Suprapubic skin (tissue), 3 donors: ENCODE measurements at regions not wholly inside any gene's neighbourhood (a gene's known extent, or its start where the extent isn't known, plus 50 kb on each side); places are given as distances from the start of the nearest gene placed in this dataset.

Experiments
- EP300 ChIP-seq: sonication (generic); formaldehyde crosslinking; IDR thresholded peaks from one replicate; pipeline ENCODE4 v1.6.1; 2017; ENCODE audit warnings: antibody characterized with exemption
- TF ChIP-seq, protein P1 (sequence below), 2 donors: fragments of 200-600 bp in 1 of 2; fragments of 450-650 bp in 1 of 2; sonication (generic) in 1 of 2; IDR thresholded peaks; one replicate each; pipeline ENCODE4 v1.5.1; 2016 to 2019; ENCODE audit warnings: antibody characterized with exemption in 2 of 2, mild to moderate bottlenecking in 1 of 2, moderate library complexity in 1 of 2

DNA sequence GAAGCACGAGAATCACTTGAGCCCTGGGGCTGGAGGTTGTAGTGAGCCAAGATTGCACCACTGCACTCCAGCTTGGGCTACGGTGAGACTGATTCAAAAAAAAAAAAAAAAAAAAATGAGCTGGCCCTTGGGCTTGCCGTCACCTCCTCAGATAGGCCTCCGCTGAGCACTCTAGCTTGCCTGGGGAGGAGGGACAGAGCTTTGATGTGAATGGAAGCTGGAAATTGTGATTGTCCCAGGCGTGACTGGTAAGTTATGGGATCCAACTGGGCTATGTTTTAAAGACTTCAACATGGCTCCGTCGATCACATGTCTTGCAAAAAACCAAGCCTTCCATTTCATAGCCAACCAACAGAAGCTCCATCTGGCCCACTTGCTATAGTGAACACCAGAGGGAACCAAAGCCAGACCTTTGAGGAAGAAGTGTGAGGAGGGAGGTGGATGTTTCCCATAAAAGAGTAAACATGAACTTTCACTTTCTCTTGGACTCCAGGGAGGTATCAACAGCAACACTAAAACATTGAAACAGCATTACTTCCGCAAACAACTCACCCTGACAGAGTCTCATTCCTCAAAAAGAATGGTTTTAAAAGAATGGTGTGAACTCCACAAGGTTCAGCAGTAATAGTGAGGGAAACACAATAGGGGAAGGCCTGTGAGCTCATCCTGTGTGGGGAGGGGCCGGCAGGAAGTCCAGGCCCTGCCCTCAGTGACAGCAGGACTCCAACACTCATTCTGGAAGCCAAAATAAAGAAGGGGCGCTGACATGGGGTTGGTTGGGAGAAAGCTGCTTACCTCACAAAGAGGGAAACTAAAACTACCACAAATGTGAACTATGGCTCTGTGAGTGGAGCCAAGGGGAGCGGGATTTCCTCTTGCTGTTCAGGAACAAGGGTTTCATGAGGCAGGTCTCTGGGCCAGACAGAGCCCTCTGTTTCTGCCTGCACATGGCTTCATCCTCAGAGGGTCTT lies 59.2 kb upstream of the IL12A start:
- TF ChIP-seq, protein P1, sequence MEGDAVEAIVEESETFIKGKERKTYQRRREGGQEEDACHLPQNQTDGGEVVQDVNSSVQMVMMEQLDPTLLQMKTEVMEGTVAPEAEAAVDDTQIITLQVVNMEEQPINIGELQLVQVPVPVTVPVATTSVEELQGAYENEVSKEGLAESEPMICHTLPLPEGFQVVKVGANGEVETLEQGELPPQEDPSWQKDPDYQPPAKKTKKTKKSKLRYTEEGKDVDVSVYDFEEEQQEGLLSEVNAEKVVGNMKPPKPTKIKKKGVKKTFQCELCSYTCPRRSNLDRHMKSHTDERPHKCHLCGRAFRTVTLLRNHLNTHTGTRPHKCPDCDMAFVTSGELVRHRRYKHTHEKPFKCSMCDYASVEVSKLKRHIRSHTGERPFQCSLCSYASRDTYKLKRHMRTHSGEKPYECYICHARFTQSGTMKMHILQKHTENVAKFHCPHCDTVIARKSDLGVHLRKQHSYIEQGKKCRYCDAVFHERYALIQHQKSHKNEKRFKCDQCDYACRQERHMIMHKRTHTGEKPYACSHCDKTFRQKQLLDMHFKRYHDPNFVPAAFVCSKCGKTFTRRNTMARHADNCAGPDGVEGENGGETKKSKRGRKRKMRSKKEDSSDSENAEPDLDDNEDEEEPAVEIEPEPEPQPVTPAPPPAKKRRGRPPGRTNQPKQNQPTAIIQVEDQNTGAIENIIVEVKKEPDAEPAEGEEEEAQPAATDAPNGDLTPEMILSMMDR (IDR thresholded peaks at IDR 0.05), result no peak
- TF ChIP-seq EP300, result no peak
